Kidney epithelial cell (primary cell): ENCODE measurements at regions not wholly inside any gene's neighbourhood (a gene's known extent, or its start where the extent isn't known, plus 50 kb on each side); places are given as distances from the start of the nearest gene placed in this dataset.

ENCODE experiments used
- DNase-seq: peaks from one replicate; pipeline ENCODE4 v3.0.0-alpha.2; 2010; ENCODE audit warnings: low read depth
- H3K27me3 ChIP-seq: 2 replicates; pipeline ENCODE4 v1.6.0; 2011; ENCODE audit warnings: low read length; ENCODE audit not compliant: control insufficient read depth, insufficient read depth
- H3K36me3 ChIP-seq: 2 replicates; pipeline ENCODE4 v1.5.1; 2011; ENCODE audit warnings: low read length; ENCODE audit not compliant: control insufficient read depth, insufficient read depth
- H3K4me3 ChIP-seq: 2 replicates; pipeline ENCODE4 v1.5.1; 2011; ENCODE audit warnings: low read depth, mild to moderate bottlenecking, control low read depth, low read length
- CTCF ChIP-seq: IDR thresholded peaks from 2 replicates; pipeline ENCODE4 v1.5.1; 2011; ENCODE audit warnings: mild to moderate bottlenecking, moderate library complexity, low read length, control low read depth, inconsistent platforms; ENCODE audit not compliant: insufficient read depth, poor library complexity, severe bottlenecking

DNA sequence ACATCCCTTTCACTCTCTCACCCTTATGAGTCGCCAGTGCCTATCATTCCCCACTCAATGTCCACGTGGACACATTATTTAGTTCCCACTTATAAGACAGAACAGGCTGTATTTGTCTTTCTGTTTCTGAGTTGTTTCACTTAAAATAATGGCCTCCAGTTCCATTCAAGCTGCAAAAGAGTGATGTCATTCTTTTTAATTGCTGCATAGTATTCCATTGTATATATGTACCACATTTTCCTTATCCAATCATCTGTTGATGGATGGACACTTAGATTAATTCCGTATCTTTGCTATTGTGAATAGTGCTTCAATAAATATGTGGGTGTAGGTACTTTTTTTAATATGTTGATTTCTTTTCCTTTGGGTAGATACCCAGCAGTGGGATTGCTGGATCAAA, 79.1 kb downstream of the ZNF365 start:
- H3K36me3 ChIP-seq: no peaks in the 10 kb centered on the region
- H3K27me3 ChIP-seq: no peaks in the 10 kb centered on the region
- no peak overlapping the region for H3K4me3 ChIP-seq
- TF ChIP-seq CTCF: no peak
- no peak for DNase-seq

GRCh38 chr10:62454687-62455397, 80.7 kb downstream of the ZNF365 start:
- no peak overlapping the region for H3K4me3 ChIP-seq
- no peaks in the 10 kb centered on the region for H3K27me3 ChIP-seq
- no peak for TF ChIP-seq CTCF
- peak; percentile 34 for DNase-seq
- H3K36me3 ChIP-seq: no peaks in the 10 kb centered on the region

DNA sequence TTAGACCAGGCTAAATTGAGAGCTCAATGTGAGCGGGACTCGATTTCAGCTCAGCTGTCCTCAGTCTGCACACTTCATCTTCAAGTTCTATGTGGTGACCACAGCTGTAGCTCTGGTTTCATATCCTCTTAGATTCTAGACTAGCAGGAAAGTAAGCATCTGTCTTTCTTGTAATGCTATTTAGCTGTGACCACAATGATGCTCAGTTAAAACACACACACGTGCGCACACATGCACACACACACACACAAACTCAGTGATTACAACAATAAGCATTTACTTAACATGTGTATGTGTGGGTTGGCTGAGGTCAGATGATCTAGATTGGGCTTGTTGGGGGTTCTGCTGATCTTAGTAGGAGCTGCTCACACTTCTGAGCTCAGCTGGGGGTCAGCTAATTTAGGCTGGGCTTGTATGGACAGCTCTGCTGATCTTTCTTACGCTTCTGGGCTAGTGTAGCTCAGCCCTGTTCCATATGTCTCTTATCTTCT, 82.5 kb downstream of the ZNF365 start:
- Histone ChIP-seq H3K4me3 (no peak overlapping the region), H3K27me3 (no peaks in the 10 kb centered on the region), H3K36me3 (no peaks in the 10 kb centered on the region)
- no peak for DNase-seq
- TF ChIP-seq CTCF: no peak

DNA sequence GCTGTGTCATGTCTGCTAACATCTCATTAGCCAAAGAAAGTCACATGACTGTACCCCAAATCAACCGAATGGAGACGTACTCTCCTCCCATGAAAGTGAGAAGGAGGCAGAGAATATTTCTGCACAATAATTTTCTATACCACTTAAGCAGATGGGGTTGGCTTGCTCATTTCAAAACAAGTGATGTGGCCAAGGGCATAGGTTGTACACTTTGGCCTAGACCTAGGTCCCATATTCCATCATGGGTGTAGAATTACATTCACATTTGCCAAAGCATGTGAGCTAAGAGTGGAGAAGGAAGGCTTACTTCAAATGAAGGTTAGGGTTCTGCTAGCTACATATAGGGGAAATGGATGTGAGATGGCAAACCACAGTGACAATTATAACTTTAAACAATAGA, 83.0 kb downstream of the ZNF365 start:
- no peaks in the 10 kb centered on the region for H3K27me3 ChIP-seq
- no peak for DNase-seq
- TF ChIP-seq CTCF: no peak
- no peak overlapping the region for H3K4me3 ChIP-seq
- no peaks in the 10 kb centered on the region for H3K36me3 ChIP-seq

GRCh38 chr10:62457598-62457997, 83.4 kb downstream of the ZNF365 start:
- no peaks in the 10 kb centered on the region for H3K27me3 ChIP-seq
- no peak overlapping the region for H3K4me3 ChIP-seq
- no peak for DNase-seq
- H3K36me3 ChIP-seq: no peaks in the 10 kb centered on the region
- TF ChIP-seq CTCF: no peak

- no peak for DNase-seq
Observed at GRCh38 chr10:62459072-62459471, 84.9 kb downstream of the ZNF365 start.

More at GRCh38 chr10:62459072-62459471, 84.9 kb downstream of the ZNF365 start:
- H3K36me3 ChIP-seq: no peaks in the 10 kb centered on the region
- no peak overlapping the region for H3K4me3 ChIP-seq
- no peaks in the 10 kb centered on the region for H3K27me3 ChIP-seq
- no peak for TF ChIP-seq CTCF
